Neutrophil (primary cell): ENCODE measurements at regions not wholly inside any gene's neighbourhood (a gene's known extent, or its start where the extent isn't known, plus 50 kb on each side); places are given as distances from the start of the nearest gene placed in this dataset.
"Not testable (repeated sequence)": the region's sequence is repeated elsewhere in the genome, so short reads cannot be mapped to it uniquely, and the experiment has no call there.

Source experiments
- H3K27ac ChIP-seq: fragments of 200-600 bp; sonication (generic); 2 replicates; pipeline ENCODE4 v1.5.1; 2016; ENCODE audit warnings: mild to moderate bottlenecking, moderate library complexity
- H3K27me3 ChIP-seq: fragments of 200-600 bp; sonication (generic); 2 replicates; pipeline ENCODE4 v1.6.0; 2016; ENCODE audit warnings: mild to moderate bottlenecking
- H3K36me3 ChIP-seq: fragments of 200-600 bp; sonication (generic); 2 replicates; pipeline ENCODE4 v1.5.1; 2017
- H3K4me1 ChIP-seq, 2 experiments: fragments of 200-600 bp in 1 of 2; sonication (generic) in 1 of 2; 1 replicate in 1 of 2; 2 replicates in 1 of 2; pipeline versions ENCODE4 v1.5.1 to v1.6.1; 2013 to 2016; ENCODE audit warnings: low read depth in 1 of 2, low read length in 1 of 2, mild to moderate bottlenecking in 1 of 2, moderate library complexity in 1 of 2; ENCODE audit not compliant: control insufficient read depth in 1 of 2, insufficient read depth in 1 of 2
- H3K4me3 ChIP-seq, 2 experiments: fragments of 200-600 bp in 1 of 2; sonication (generic) in 1 of 2; 1 replicate in 1 of 2; 2 replicates in 1 of 2; pipeline ENCODE4 v1.5.1; 2013 to 2016; ENCODE audit warnings: low read depth in 1 of 2, low read length in 1 of 2, mild to moderate bottlenecking in 1 of 2, moderate library complexity in 1 of 2
- H3K9me3 ChIP-seq: fragments of 200-600 bp; sonication (generic); 2 replicates; pipeline ENCODE4 v1.5.1; 2016
- CTCF ChIP-seq: fragments of 200-600 bp; sonication (generic); IDR thresholded peaks from 2 replicates; pipeline ENCODE4 v1.5.1; 2016; ENCODE audit warnings: antibody characterized with exemption

DNA sequence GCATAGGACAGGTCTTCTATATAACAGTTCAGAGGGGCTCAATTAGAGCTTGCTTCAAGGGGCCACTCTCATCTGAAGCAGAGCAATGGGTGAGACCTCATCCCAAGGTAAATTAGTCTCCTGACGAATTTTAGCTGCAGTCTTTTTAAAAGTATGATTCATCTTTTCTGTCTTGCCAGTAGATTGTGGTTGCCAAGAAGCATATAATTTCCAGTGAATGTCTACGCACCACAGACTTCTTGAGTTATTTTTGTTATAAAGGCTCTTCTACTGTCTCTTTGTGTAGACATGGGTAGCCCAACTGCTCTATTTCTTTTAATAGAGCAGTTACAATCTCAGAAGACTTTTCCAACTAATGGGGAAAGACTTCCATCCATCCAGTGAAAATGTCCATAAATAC lies 108.9 kb upstream of the FMN2 start:
- Histone ChIP-seq H3K27ac (no peak overlapping the region), H3K27me3 (no peaks in the 10 kb centered on the region), H3K4me3 (no peak overlapping the region), H3K4me1 (no peaks in the 10 kb centered on the region), H3K9me3 (no peaks in the 10 kb centered on the region), H3K36me3 (no peaks in the 10 kb centered on the region)
- TF ChIP-seq CTCF = no peak

DNA sequence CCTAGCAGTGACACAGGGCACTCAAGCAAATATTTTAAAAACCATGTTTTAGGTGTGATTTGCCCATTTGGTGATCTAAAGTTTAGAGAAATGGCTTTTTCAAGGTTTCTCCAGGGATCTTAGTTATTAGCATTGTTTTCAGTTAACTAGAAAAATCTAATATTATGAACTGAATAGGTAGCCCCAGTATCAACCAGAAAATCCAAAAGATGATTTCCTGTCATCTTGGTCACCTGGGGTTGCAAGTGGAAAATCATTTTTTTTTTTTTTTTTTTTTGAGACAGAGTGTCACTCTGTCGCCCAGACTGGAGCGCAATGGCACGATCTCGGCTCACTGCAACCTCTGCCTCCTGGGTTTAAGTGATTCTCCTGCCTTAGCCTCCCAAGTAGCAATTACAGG lies 106.6 kb upstream of the FMN2 start:
- H3K4me3 ChIP-seq = no peak overlapping the region
- no peaks in the 10 kb centered on the region for H3K4me1 ChIP-seq
- TF ChIP-seq CTCF = no peak
- H3K36me3 ChIP-seq = no peaks in the 10 kb centered on the region
- H3K27ac ChIP-seq = no peak overlapping the region
- no peaks in the 10 kb centered on the region for H3K27me3 ChIP-seq
- no peaks in the 10 kb centered on the region for H3K9me3 ChIP-seq

GRCh38 chr1:239987103-239987745 lies 104.5 kb upstream of the FMN2 start:
- H3K36me3 ChIP-seq = no peaks in the 10 kb centered on the region
- H3K27me3 ChIP-seq = no peaks in the 10 kb centered on the region
- TF ChIP-seq CTCF = peak; percentile 4
- H3K4me3 ChIP-seq = no peak overlapping the region
- no peak overlapping the region for H3K27ac ChIP-seq
- H3K4me1 ChIP-seq = no peaks in the 10 kb centered on the region
- H3K9me3 ChIP-seq = no peaks in the 10 kb centered on the region

DNA sequence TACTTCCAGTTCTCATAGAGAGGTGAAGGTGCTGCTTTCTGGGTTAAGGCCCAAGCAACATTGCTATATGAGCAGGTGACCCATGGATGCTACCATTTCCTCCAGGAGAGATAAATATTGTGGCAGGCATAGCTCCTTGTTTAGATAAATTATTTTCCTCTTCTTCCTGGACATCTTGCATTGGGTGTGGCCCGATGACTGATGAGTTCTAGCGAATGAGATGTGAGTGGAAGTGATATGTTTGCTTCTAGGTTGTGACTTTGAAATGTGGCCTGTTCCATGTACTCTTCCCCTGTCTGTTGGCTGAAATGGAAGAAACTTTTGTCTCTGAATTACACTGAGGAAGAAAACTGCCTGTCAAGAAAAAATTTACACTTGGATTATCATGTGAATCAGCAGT lies 101.7 kb upstream of the FMN2 start:
- Histone ChIP-seq H3K36me3 (no peaks in the 10 kb centered on the region), H3K9me3 (no peaks in the 10 kb centered on the region), H3K27ac (no peak overlapping the region), H3K4me1 (no peaks in the 10 kb centered on the region), H3K4me3 (no peak overlapping the region), H3K27me3 (peaks cover 23% of the 10 kb centered on the region)
- TF ChIP-seq CTCF = no peak

DNA sequence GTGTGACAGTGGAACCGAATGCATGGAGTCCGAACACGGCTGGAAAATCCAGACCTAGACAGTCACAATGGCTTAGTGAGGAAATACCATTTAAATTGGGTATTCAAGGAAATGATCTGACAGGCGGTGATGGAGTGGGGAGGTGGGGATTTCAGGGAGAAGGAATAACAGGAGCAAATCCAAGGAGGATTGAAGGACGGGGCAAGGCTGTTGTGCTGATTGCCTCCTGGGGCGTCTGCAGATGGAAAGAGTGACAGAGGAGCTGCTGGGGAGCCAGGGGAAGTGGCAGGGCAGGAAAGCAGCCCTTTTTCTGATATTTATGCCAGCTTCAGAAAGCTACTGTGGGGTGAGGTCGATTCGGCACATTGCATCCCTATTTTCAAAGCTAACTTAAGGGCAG lies 99.1 kb upstream of the FMN2 start:
- H3K36me3 ChIP-seq, H3K4me3 ChIP-seq, H3K9me3 ChIP-seq, H3K4me1 ChIP-seq, H3K27ac ChIP-seq: not testable (repeated sequence)
- peaks cover 48% of the 10 kb centered on the region for H3K27me3 ChIP-seq

- H3K9me3 ChIP-seq = no peaks in the 10 kb centered on the region
- no peak for TF ChIP-seq CTCF
- H3K4me3 ChIP-seq = no peak overlapping the region
- no peaks in the 10 kb centered on the region for H3K36me3 ChIP-seq
- H3K4me1 ChIP-seq = peaks cover 0 to 3% of the 10 kb centered on the region in 2 experiments
- H3K27me3 ChIP-seq = peaks cover 56% of the 10 kb centered on the region
- H3K27ac ChIP-seq = no peak overlapping the region
Measured at GRCh38 chr1:239993366-239993765, 98.3 kb upstream of the FMN2 start.
